Medulla oblongata (tissue), 1 donor: ENCODE measurements at regions not wholly inside any gene's neighbourhood (a gene's known extent, or its start where the extent isn't known, plus 50 kb on each side); places are given as distances from the start of the nearest gene placed in this dataset.

Experiments used
- DNase-seq: peaks from one replicate; pipeline ENCODE4 v3.0.0-alpha.2; 2015; ENCODE audit errors: extremely low spot score

DNA sequence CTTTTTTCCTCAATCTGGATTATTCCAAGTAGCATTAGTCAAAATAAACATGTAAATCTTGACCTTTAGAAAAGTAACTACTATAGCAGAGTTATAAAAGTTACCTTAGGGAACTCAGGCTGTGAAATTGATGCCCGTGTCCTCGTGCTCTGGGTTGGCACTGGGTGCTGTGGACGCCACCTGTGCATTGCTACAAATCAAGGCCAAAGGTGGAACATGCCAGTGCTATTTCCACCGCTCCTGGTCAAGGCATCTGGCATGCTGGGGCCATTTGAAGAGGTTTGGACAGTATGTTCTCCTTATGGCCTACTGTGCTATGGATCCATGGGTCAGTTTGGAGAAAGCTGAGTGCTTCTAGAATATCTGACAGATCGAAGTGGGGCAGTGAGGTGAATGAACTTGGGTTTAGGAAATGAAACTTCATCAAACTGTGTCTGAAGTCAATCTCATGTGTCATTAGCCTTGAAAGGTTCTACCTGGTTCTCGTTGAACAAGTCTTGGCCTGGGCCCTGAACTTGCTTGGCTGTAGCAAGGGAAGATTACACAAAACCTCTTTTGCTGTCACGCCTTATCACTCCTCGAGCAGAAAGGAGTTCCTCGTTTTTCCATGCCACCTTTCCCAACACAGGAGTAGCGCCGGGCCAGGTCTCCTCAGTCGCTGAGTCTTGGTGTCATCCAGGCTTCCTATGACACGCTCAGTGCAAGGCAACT is 397.6 kb upstream of the RGMA start:
- DNase-seq, result no peak

- no peak for DNase-seq
Measured at GRCh38 chr15:93485438-93486327, 396.7 kb upstream of the RGMA start.

GRCh38 chr15:93483923-93484322 is 394.9 kb upstream of the RGMA start:
- DNase-seq, result no peak

- no peak for DNase-seq
Measured at GRCh38 chr15:93482731-93483130, 393.7 kb upstream of the RGMA start.

- DNase-seq, result no peak
Measured at GRCh38 chr15:93479715-93480114, 390.7 kb upstream of the RGMA start.

- DNase-seq, result no peak
Measured at GRCh38 chr15:93478947-93479346, 389.9 kb upstream of the RGMA start.

GRCh38 chr15:93477721-93478120 is 388.7 kb upstream of the RGMA start:
- no peak for DNase-seq

DNA sequence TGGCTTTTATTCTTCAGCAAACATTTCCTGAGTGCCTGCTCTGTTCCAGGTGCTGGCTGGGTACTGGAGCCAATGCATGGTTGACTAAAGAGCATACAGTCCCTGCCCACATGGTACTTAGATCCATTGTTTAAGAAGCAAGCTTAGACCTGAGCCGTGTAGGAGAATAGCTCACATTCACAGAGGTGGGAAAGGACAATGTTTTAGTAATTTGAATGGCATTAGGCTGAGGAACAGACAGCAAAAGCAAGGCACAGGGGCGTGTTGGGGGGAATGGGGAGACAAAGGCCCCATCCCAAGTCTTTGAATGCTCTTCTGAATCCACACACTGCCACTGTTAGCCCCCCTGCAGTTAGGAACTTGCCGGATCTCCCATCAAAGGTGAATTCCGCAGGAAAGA is 388.2 kb upstream of the RGMA start:
- no peak for DNase-seq

- no peak for DNase-seq
Measured at GRCh38 chr15:93476491-93477177, 387.6 kb upstream of the RGMA start.

DNA sequence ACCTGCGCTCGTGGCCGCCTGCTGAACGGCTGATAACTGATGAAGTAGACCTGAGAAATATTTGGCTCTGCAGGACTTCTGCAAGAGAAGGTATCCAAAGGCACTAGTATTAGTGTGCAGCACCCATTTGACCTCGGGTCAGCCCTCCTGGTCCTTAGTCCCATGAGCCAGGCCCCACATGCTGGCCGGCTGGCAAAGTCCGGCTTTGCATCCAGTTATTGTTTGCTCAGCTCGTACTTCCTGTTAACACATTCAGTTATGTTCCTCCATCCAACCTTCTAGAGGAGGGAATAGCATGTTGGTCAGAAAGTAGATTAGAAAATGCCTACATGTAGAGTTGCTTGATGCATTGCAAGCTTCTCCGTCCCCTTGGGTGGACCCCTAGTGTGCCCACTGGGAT is 385.7 kb upstream of the RGMA start:
- DNase-seq, result no peak

DNA sequence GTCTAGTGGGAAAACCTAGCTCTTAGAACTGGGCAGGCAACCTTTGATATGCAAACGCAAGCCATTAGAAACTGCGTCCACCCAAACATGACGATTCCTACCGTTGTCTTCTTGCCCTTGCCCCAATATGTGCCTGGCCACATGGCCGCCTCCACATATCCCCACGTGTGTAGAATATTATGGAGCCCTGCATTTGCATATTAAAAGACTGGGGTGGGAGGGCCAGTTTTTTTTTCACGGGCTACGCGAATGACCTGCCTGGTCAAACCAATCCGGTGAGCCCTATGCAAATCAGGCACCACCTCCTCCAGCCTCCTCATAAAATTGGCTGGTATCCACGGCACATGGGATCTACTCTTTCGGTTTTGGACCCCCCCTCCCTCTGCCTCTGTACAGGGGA is 381.0 kb upstream of the RGMA start:
- peak; percentile 35 for DNase-seq

DNA sequence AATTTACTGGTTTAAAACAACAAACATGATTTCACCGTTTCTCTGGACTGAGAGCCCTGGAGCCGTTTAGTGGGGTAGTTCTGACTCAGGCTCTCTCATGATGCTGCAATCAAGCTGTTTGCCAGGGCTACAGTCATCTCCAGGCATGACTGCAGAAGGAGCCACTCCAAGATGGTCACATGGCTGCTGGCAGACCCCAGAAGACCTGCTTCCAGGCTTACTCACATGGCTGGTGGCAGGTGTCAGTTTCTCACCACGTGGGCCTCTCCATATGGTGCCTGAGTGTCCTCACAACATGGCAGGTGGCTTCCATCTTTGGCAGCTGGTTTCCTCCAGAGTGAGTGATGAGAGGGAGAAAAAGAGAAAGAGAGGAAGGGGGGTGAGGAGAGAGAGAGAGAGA is 378.3 kb upstream of the RGMA start:
- DNase-seq, result peak; percentile 22

- DNase-seq, result no peak
Measured at GRCh38 chr15:93466380-93466779, 377.4 kb upstream of the RGMA start.

DNA sequence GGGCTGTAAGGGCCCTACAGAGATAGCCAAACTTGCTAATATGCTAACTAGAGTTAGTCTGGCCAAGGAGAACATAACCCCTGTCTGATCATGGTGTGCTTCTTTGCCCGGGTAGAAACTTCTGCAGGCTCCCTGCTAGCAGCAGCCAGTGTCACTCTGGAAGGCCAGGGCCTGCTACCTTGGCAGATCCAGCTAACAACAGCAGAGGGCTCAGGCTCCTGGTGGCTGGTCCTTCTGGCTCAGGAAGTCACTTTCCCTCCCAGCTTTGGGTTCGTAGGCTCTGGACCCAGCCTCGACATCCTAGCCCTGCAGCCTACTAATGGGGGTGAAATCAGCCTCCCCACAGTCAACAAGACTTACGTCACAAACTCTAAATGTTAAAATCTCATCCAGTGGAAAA is 373.7 kb upstream of the RGMA start:
- DNase-seq, result no peak

GRCh38 chr15:93460717-93461116 is 371.7 kb upstream of the RGMA start:
- no peak for DNase-seq

DNA sequence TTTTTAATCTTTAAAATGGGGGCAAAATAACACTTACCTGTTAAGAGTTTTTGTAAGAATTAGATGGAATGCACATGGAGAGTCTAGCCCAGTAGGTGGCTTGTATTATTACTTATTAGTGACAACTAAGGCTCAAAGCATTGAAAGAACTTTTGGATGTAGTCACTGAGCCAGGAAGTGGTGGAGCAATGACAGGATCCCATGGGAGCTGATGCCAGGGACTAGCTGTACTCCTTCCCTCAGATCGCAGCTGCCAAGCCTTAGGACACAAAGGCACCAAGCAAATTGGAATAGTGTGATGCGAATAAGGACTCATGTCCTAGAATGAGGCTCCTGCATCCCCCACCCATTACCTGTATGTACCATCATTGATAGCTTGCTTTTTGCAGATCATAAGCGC is 370.4 kb upstream of the RGMA start:
- DNase-seq, result peak; percentile 27

GRCh38 chr15:93458597-93458996 is 369.6 kb upstream of the RGMA start:
- DNase-seq, result no peak

GRCh38 chr15:93454788-93455187 is 365.8 kb upstream of the RGMA start:
- DNase-seq, result no peak

DNA sequence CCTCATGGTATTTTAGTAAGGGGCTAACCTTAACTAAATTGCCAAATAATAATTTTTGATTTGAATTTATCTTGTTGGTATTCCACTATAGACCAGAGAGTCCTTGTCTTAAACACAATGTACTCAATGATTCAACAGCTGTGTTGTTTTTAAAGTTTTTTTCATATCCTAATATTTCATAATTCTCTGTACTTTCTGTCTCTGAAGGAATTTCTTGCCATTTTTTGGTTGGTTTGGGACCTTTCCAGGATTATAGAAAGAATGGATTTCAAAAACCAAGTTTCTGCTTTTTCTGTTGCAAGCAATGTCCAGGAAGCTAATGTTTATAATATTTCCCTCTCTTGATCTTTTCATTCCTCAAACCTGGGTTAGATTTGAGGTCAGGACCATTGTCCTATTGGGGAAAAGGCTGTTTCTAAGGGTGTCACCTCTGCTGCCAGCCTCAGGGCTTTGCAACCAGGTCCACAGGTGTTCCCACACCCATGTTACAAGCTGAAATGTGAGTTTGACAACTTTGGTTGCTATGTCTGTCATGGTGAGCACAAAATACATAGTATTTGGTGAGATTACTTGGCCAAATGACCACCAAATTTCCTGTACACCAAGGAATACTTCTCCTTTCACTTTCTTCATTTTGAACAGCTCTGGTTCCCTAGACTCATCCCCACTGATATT is 363.7 kb upstream of the RGMA start:
- no peak for DNase-seq

GRCh38 chr15:93451822-93452221 is 362.8 kb upstream of the RGMA start:
- no peak for DNase-seq

- peak; percentile 30 for DNase-seq
Measured at GRCh38 chr15:93451265-93451664, 362.3 kb upstream of the RGMA start.

- DNase-seq, result no peak
Measured at GRCh38 chr15:93449798-93450197, 360.8 kb upstream of the RGMA start.
